ENCODE measurements at regions not wholly inside any gene's neighbourhood (a gene's known extent, or its start where the extent isn't known, plus 50 kb on each side); places are given as distances from the start of the nearest gene placed in this dataset.

GRCh38 chr2:829047-829446, 121.6 kb upstream of the SNTG2 start:
- no peak overlapping the region for H3K27ac ChIP-seq
- TF ChIP-seq CTCF (IDR thresholded peaks at IDR 0.05), result no peak
- DNase-seq, result no peak
- H3K9me3 ChIP-seq, result no peaks in the 10 kb centered on the region
- H3K4me3 ChIP-seq, result no peak overlapping the region
- no peaks in the 10 kb centered on the region for H3K4me1 ChIP-seq
- intact Hi-C loops (cut with DNase I), result no loop called here
- no peaks in the 10 kb centered on the region for H3K27me3 ChIP-seq
- no peak overlapping the region for H3K9ac ChIP-seq (ENCODE audit: low read depth in 2 of 2, low read length in 2 of 2)
- H3K36me3 ChIP-seq, result no peaks in the 10 kb centered on the region

GRCh38 chr2:824954-825353, 125.7 kb upstream of the SNTG2 start:
- no peak for TF ChIP-seq CTCF (IDR thresholded peaks at IDR 0.05)
- intact Hi-C loops (cut with DNase I), result no loop called here
- no peaks in the 10 kb centered on the region for H3K27me3 ChIP-seq
- H3K9ac ChIP-seq (ENCODE audit: low read depth in 2 of 2, low read length in 2 of 2), result no peak overlapping the region
- no peaks in the 10 kb centered on the region for H3K4me1 ChIP-seq
- DNase-seq, result no peak
- H3K9me3 ChIP-seq, result no peaks in the 10 kb centered on the region
- H3K36me3 ChIP-seq, result no peaks in the 10 kb centered on the region
- H3K27ac ChIP-seq, result no peak overlapping the region
- no peak overlapping the region for H3K4me3 ChIP-seq

- Histone ChIP-seq H3K4me1 (no peaks in the 10 kb centered on the region), H3K9me3 (no peaks in the 10 kb centered on the region), H3K36me3 (no peaks in the 10 kb centered on the region), H3K27ac (no peak overlapping the region), H3K9ac (ENCODE audit: low read depth in 2 of 2, low read length in 2 of 2) (no peak overlapping the region), H3K4me3 (no peak overlapping the region), H3K27me3 (no peaks in the 10 kb centered on the region)
- intact Hi-C loops (cut with DNase I), result no loop called here
- no peak for TF ChIP-seq CTCF (IDR thresholded peaks at IDR 0.05)
- no peak for DNase-seq
Observed at GRCh38 chr2:824524-824923, 126.1 kb upstream of the SNTG2 start.

- Histone ChIP-seq H3K4me1 (no peaks in the 10 kb centered on the region), H3K27me3 (no peaks in the 10 kb centered on the region), H3K4me3 (no peak overlapping the region), H3K36me3 (no peaks in the 10 kb centered on the region), H3K9me3 (no peaks in the 10 kb centered on the region), H3K27ac (no peak overlapping the region), H3K9ac (ENCODE audit: low read depth in 2 of 2, low read length in 2 of 2) (no peak overlapping the region)
- intact Hi-C loops (cut with DNase I), result no loop called here
- TF ChIP-seq CTCF (IDR thresholded peaks at IDR 0.05), result no peak
- no peak for DNase-seq
Observed at GRCh38 chr2:821546-821945, 129.1 kb upstream of the SNTG2 start.

- DNase-seq, result no peak
- Histone ChIP-seq H3K36me3 (no peaks in the 10 kb centered on the region), H3K27me3 (no peaks in the 10 kb centered on the region), H3K9me3 (no peaks in the 10 kb centered on the region), H3K9ac (ENCODE audit: low read depth in 2 of 2, low read length in 2 of 2) (no peak overlapping the region), H3K27ac (no peak overlapping the region), H3K4me3 (no peak overlapping the region), H3K4me1 (no peaks in the 10 kb centered on the region)
- no peak for TF ChIP-seq CTCF (IDR thresholded peaks at IDR 0.05)
- intact Hi-C loops (cut with DNase I), result no loop called here
Observed at GRCh38 chr2:819601-820000, 131.0 kb upstream of the SNTG2 start.

- no peak for DNase-seq
- Histone ChIP-seq H3K36me3 (no peaks in the 10 kb centered on the region), H3K27ac (no peak overlapping the region), H3K4me1 (no peaks in the 10 kb centered on the region), H3K4me3 (no peak overlapping the region), H3K9ac (ENCODE audit: low read depth in 2 of 2, low read length in 2 of 2) (no peak overlapping the region), H3K27me3 (no peaks in the 10 kb centered on the region), H3K9me3 (no peaks in the 10 kb centered on the region)
- no peak for TF ChIP-seq CTCF (IDR thresholded peaks at IDR 0.05)
- intact Hi-C loops (cut with DNase I), result no loop called here
Observed at GRCh38 chr2:819121-819520, 131.5 kb upstream of the SNTG2 start.
